ENCODE measurements at regions not wholly inside any gene's neighbourhood (a gene's known extent, or its start where the extent isn't known, plus 50 kb on each side); places are given as distances from the start of the nearest gene placed in this dataset.

GRCh38 chr12:18983854-18984253, 145.7 kb upstream of the PLEKHA5 start:
- no peak for TF ChIP-seq CTCF (IDR thresholded peaks at IDR 0.05)
- no peak for TF ChIP-seq EZH2 (IDR thresholded peaks at IDR 0.05; ENCODE audit: borderline replicate concordance, insufficient read depth, low read depth, low read length, poor library complexity, severe bottlenecking)

Measured in B cell (primary cell).